COLO668 (cell line): ENCODE measurements at regions not wholly inside any gene's neighbourhood (a gene's known extent, or its start where the extent isn't known, plus 50 kb on each side); places are given as distances from the start of the nearest gene placed in this dataset.
A peak's percentile ranks its signal among the peaks of the same experiment; 100 is the strongest.

Source experiments
- DNase-seq: peaks from one replicate; lab custom pipeline; 2025; ENCODE audit not compliant: unreplicated experiment; lab: John Stamatoyannopoulos, UW

- DNase-seq, result no peak
Measured at GRCh38 chr1:106889583-106889982, 166.9 kb upstream of the PRMT6 start.

- DNase-seq, result no peak
Measured at GRCh38 chr1:106897976-106898375, 158.5 kb upstream of the PRMT6 start.

DNA sequence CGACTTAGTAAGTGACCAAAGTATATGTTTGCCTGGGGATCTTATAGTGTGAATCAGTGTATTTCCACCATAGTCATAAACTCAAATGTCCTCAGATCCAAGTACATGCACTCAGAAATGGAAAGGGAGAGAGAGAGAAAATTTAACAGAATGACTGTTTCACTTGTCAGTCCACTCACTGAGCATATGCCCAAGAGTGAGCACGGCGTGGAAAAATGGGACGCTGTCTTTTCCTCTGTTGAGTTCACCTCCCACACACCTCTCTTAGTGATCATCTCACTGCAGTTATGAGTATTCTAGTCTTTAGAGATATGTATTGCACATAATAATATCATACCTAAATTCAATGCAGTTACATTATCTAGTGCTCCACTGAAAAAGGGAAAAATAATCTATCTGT is 156.8 kb upstream of the PRMT6 start:
- no peak for DNase-seq

- no peak for DNase-seq
Measured at GRCh38 chr1:106907795-106908194, 148.7 kb upstream of the PRMT6 start.

GRCh38 chr1:106908689-106909088 is 147.8 kb upstream of the PRMT6 start:
- DNase-seq, result no peak

DNA sequence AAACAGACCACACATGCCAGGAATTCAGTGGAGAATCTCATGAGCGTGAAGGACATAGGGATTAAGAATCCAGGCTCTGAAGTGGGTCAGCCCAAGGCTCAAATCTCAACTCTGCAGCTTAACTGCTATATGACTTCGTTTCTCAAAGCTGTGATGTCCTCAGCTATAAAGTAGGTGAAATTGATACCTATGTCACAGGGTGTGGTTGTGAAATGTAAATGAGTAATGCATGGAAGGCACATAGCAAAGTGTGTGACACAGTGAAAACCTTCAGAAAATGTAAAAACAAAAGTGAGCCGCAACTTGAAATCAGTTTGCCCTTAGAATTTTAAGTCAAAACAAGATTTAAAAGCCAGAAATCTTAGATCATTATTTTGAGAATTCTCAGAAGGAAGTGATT is 145.7 kb upstream of the PRMT6 start:
- DNase-seq, result no peak

DNA sequence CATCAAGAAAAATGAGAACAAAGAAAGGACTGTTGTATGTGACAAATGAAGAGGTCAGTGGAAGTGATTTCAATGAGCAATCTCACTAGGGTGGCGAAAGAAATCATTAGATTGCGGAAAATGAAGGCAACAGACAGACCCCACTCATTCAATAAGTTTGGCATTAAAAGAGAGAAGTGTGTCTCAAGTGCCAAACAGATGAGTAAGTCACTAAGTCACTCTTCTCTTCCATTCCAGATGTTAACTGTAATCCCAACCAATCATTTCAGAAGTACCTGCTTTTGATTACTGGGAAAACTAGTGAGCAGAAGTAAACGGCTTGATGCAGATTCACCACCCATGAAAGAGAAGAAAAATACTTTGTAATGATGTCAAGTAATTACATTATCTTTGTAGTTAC is 144.3 kb upstream of the PRMT6 start:
- no peak for DNase-seq

GRCh38 chr1:106921186-106921585 is 135.3 kb upstream of the PRMT6 start:
- DNase-seq, result no peak

DNA sequence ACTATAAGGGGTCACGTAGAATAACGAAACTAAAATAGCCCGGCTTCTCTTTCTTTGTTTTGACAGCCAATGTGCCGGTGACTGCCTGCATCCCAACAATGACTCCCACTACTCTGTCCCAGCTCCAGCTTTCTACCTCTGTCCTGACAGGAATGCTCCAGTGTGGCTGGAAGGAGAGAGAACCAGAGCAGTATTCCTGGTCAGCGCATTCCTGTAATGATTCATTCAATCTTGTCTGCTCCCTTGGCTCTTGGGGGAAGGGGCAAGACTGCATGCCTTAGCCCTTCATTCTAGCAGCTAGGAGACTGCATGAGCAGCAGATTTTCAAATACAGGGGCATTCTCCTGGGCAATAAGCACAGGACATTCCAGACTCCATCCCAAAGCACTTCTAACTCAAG is 132.1 kb upstream of the PRMT6 start:
- no peak for DNase-seq

- DNase-seq, result no peak
Measured at GRCh38 chr1:106925750-106926149, 130.7 kb upstream of the PRMT6 start.

- DNase-seq, result no peak
Measured at GRCh38 chr1:106926803-106927582, 129.5 kb upstream of the PRMT6 start.

GRCh38 chr1:106937104-106937503 is 119.4 kb upstream of the PRMT6 start:
- DNase-seq, result no peak

DNA sequence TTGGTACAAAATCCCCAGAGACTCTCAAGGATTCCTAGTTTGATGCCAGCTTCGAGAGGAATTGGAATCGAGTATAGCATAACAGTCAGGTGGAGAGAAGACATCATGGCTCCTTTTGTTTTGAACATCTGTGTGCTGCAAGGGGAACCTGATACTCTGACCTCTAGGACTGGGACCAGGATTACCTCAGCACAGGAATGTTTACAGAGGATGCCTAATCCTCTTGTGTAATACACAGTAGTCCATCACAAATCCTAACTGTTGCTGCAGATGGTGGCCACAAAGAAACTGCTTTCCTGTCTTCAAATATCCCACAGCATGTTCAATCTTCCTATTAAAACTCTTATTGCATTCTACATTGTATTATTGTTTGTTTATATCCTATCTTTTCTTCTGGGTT is 111.8 kb upstream of the PRMT6 start:
- DNase-seq, result peak; percentile 38

GRCh38 chr1:106952776-106953175 is 103.7 kb upstream of the PRMT6 start:
- no peak for DNase-seq

DNA sequence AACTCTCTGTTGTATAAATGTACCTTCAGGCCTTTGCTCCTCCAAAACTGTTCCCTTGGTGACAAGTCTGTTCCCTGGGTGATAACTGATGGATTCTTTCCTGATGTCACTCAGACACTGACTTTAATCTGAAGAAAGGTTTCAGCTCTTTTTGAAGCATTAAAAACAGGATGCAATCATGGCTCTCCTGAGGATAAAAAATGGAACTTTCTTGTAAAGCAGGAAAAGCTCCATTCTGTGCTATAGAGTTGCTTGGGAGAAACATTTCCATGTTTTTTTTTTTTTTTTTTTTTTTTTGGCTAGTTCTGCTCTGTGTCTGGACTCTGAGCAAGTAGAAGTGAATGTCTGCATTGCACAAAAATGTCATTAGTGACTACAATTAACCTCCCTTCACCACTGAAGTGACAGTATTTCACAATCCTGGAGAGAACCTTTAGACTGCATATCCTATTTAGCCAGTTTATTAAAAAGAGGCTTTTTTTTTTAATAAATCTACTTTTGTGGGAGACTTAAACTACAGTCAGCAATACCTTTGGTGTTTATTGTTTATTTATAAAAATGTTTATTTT is 101.7 kb upstream of the PRMT6 start:
- DNase-seq, result no peak

GRCh38 chr1:106956721-106957120 is 99.8 kb upstream of the PRMT6 start:
- no peak for DNase-seq

- no peak for DNase-seq
Measured at GRCh38 chr1:106957795-106958194, 98.7 kb upstream of the PRMT6 start.

GRCh38 chr1:106960412-106960811 is 96.1 kb upstream of the PRMT6 start:
- DNase-seq, result no peak

DNA sequence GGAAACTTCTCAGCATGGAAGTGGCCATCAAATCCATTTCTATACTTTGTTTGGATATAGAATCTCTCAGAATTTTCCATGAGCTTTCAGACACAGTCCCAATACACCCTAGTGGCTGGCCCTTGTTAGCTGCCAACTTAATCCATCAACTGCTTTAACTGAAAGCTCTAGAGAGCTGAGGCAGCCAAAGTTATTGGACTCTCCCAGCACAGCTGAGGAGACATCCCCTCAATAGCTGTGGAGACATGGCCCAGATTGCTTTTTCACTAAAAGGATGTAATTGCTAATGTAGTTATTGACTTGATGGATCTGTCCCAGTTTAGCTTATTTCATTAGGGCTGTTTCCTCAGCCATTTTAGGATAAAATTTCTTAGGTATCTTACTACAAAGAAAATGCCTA is 94.8 kb upstream of the PRMT6 start:
- no peak for DNase-seq

DNA sequence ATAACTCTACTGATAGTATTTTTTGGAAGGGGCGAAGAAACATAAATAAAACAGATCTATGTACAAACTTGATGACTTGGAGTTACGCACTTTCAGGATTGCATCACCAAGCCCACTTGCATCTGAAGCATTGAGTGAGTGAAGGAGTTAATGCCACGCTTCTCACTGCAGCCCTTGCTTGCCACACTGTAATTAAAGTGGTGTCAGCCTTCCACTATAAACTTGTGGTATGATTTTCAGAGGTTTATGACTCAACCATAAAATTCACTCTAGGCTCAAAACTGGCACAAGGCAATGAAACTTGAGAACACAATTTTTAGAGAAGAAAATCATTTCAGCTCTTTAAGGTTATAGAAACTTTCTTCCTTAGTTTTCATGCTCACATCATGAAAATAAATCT is 93.9 kb upstream of the PRMT6 start:
- no peak for DNase-seq

DNA sequence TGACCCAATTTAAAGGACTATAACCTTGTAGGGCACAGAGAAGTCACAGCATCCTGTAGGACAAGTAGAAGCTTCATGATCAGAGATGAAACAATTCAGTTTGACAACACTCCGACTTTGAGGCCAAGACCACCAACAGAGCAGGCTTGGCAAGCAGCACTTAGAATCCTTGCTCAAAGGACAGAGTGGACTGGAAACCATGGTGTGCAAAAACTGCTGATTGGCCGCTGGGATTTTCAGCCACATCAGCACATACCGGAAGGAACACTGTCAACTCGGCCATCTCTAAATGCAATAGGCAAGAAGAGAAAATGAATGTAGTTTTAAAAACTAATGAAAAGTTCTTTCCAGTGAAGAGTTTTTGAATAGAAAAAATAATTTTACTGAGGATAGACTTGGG is 92.0 kb upstream of the PRMT6 start:
- DNase-seq, result no peak

- no peak for DNase-seq
Measured at GRCh38 chr1:106968644-106969043, 87.8 kb upstream of the PRMT6 start.

GRCh38 chr1:106969731-106970130 is 86.7 kb upstream of the PRMT6 start:
- DNase-seq, result no peak
